Posterior cingulate gyrus (tissue), 11 donors: ENCODE measurements at regions not wholly inside any gene's neighbourhood (a gene's known extent, or its start where the extent isn't known, plus 50 kb on each side); places are given as distances from the start of the nearest gene placed in this dataset.

Source experiments
- DNase-seq, 10 donors: peaks; one replicate each; pipeline versions ENCODE4 v3.0.0 to v3.0.0-alpha.2; 2020 to 2021; ENCODE audit warnings: mixed read lengths in 3 of 10
- intact Hi-C: fragments of 100-400 bp; cut with DNase I; formaldehyde crosslinking; loops from one replicate; pipeline ENCODE4 v1.15.1; 2023

- DNase-seq, result no peak
- intact Hi-C loops, result no loop called here
Measured at GRCh38 chr13:76048131-76048530, 412.0 kb downstream of the LMO7 start.

GRCh38 chr13:76043874-76044273 is 407.7 kb downstream of the LMO7 start:
- intact Hi-C loops, result no loop called here
- no peak for DNase-seq

- DNase-seq, result no peak
- intact Hi-C loops, result no loop called here
Measured at GRCh38 chr13:76038920-76039716, 403.0 kb downstream of the LMO7 start.

- intact Hi-C loops, result no loop called here
- DNase-seq, result no peak
Measured at GRCh38 chr13:76036176-76036575, 400.0 kb downstream of the LMO7 start.

GRCh38 chr13:76035711-76036110 is 399.6 kb downstream of the LMO7 start:
- DNase-seq, result no peak
- intact Hi-C loops, result no loop called here

- no peak for DNase-seq
- intact Hi-C loops, result no loop called here
Measured at GRCh38 chr13:76029706-76030105, 393.6 kb downstream of the LMO7 start.

- intact Hi-C loops, result no loop called here
Measured at GRCh38 chr13:76029088-76029487, 393.0 kb downstream of the LMO7 start.

GRCh38 chr13:76027131-76027530 is 391.0 kb downstream of the LMO7 start:
- intact Hi-C loops, result no loop called here
- no peak for DNase-seq

More at GRCh38 chr13:76029088-76029487, 393.0 kb downstream of the LMO7 start:
- no peak for DNase-seq

GRCh38 chr13:76025392-76025791 is 389.3 kb downstream of the LMO7 start:
- intact Hi-C loops, result no loop called here
- no peak for DNase-seq

- intact Hi-C loops, result loop anchor here (5.0 kb wide), 1 partner anchor 142 kb away; no protein-coding TSS in a partner anchor
Measured at GRCh38 chr13:76024151-76024550, 388.0 kb downstream of the LMO7 start.

GRCh38 chr13:76023652-76024051 is 387.5 kb downstream of the LMO7 start:
- intact Hi-C loops, result loop anchor here (5.0 kb wide), 1 partner anchor 141 kb away; no protein-coding TSS in a partner anchor
- no peak for DNase-seq

More at GRCh38 chr13:76024151-76024550, 388.0 kb downstream of the LMO7 start:
- DNase-seq, result no peak

- intact Hi-C loops, result loop anchor here (5.0 kb wide), 1 partner anchor 138 kb away; no protein-coding TSS in a partner anchor
- no peak for DNase-seq
Measured at GRCh38 chr13:76020421-76020955, 384.4 kb downstream of the LMO7 start.

- intact Hi-C loops, result loop anchor here (5.0 kb wide), 1 partner anchor 137 kb away; no protein-coding TSS in a partner anchor
Measured at GRCh38 chr13:76019421-76020044, 383.4 kb downstream of the LMO7 start.

GRCh38 chr13:76017861-76018556 is 381.9 kb downstream of the LMO7 start:
- intact Hi-C loops, result no loop called here
- no peak for DNase-seq

More at GRCh38 chr13:76019421-76020044, 383.4 kb downstream of the LMO7 start:
- DNase-seq, result peak; percentile 28 to 96 (median 70)

GRCh38 chr13:76016799-76017400 is 380.8 kb downstream of the LMO7 start:
- intact Hi-C loops, result no loop called here
- DNase-seq, result peak in 3 of 10 donors; percentile 12 to 53 (median 39)

GRCh38 chr13:76014406-76015318 is 378.5 kb downstream of the LMO7 start:
- no peak for DNase-seq
- intact Hi-C loops, result no loop called here

GRCh38 chr13:76012091-76012721 is 376.1 kb downstream of the LMO7 start:
- no peak for DNase-seq
- intact Hi-C loops, result no loop called here

GRCh38 chr13:76009267-76009890 is 373.2 kb downstream of the LMO7 start:
- intact Hi-C loops, result no loop called here
- DNase-seq, result no peak
